H1 (cell line): ENCODE measurements at regions not wholly inside any gene's neighbourhood (a gene's known extent, or its start where the extent isn't known, plus 50 kb on each side); places are given as distances from the start of the nearest gene placed in this dataset.

Experiments
- CTCF ChIA-PET: fragments of 300-600 bp; sonication (Branson Sonifier 250); formaldehyde crosslinking; loops from one replicate; lab custom pipeline; 2021; ENCODE audit not compliant: partially characterized antibody; lab: Charles Lee
- POLR2A ChIA-PET: fragments of 300-600 bp; sonication (Branson Sonifier 250); formaldehyde crosslinking; loops from one replicate; lab custom pipeline; 2021; ENCODE audit warnings: inconsistent platforms; ENCODE audit not compliant: partially characterized antibody; lab: Charles Lee
- DNase-seq, 2 experiments: peaks; one replicate each; pipeline versions ENCODE4 v3.0.0 to v3.0.0-alpha.2; 2010 to 2022; ENCODE audit warnings: low spot score in 2 of 2, low read depth in 1 of 2, mixed read lengths in 1 of 2
- FAIRE-seq: peaks from 2 replicates; lab custom pipeline; 2011; peaks lifted over from hg19 to GRCh38; lab: Jason Lieb, UNC
- H2AFZ ChIP-seq: 2 replicates; pipeline ENCODE4 v1.8.1; 2012; ENCODE audit warnings: low read length, inconsistent platforms
- H2AK5ac ChIP-seq: 2 replicates; pipeline ENCODE4 v1.6.1; 2013; ENCODE audit warnings: low read depth, low read length
- H2BK120ac ChIP-seq: replicated peaks from 2 replicates; pipeline ENCODE3; 2013; ENCODE audit warnings: low read depth, low read length, inconsistent platforms
- H2BK12ac ChIP-seq: 2 replicates; pipeline ENCODE4 v1.6.1; 2013; ENCODE audit warnings: low read depth, low read length
- H2BK15ac ChIP-seq: 2 replicates; pipeline ENCODE4 v1.6.1; 2013; ENCODE audit warnings: low read length
- H2BK20ac ChIP-seq: 2 replicates; pipeline ENCODE4 v1.6.1; 2013; ENCODE audit warnings: low read length
- H2BK5ac ChIP-seq: 2 replicates; pipeline ENCODE4 v1.6.1; 2013; ENCODE audit warnings: low read depth, low read length
- H3K14ac ChIP-seq: 2 replicates; pipeline ENCODE4 v1.6.1; 2013; ENCODE audit warnings: inconsistent platforms; ENCODE audit not compliant: insufficient read length
- H3K18ac ChIP-seq: 2 replicates; pipeline ENCODE4 v1.6.1; 2013; ENCODE audit warnings: low read length; ENCODE audit errors: extremely low read depth
- H3K23ac ChIP-seq: 2 replicates; pipeline ENCODE4 v1.6.1; 2013; ENCODE audit warnings: inconsistent platforms; ENCODE audit not compliant: insufficient read length
- H3K23me2 ChIP-seq: 2 replicates; pipeline ENCODE4 v1.6.1; 2013; ENCODE audit warnings: low read depth, low read length
- H3K27ac ChIP-seq: 2 replicates; pipeline ENCODE4 v1.6.1; 2011; ENCODE audit warnings: low read depth, low read length, inconsistent platforms
- H3K27me3 ChIP-seq, 4 experiments: replicated peaks in 1 of 4; 1 replicate in 1 of 4; 2 replicates in 3 of 4; pipeline versions ENCODE4 v1.6.1 to v1.8.1; 2011 to 2013; ENCODE audit warnings: low read length in 3 of 4, mild to moderate bottlenecking in 3 of 4, inconsistent platforms in 2 of 4, mixed read lengths in 2 of 4, moderate library complexity in 1 of 4; ENCODE audit not compliant: control insufficient read depth in 3 of 4, insufficient read depth in 3 of 4; ENCODE audit errors: extremely low read depth in 1 of 4
- H3K36me3 ChIP-seq, 4 experiments: 2 replicates each; pipeline versions ENCODE4 v1.6.1 to v1.8.1; 2011 to 2013; ENCODE audit warnings: mild to moderate bottlenecking in 4 of 4, low read length in 3 of 4, moderate library complexity in 2 of 4, control low read depth in 1 of 4, inconsistent platforms in 1 of 4; ENCODE audit not compliant: insufficient read depth in 4 of 4, control insufficient read depth in 2 of 4
- H3K4ac ChIP-seq: replicated peaks from 2 replicates; pipeline ENCODE3; 2013; ENCODE audit warnings: low read length, low read depth, mixed read lengths, inconsistent platforms; ENCODE audit not compliant: insufficient read length
- H3K4me1 ChIP-seq, 4 experiments: replicated peaks in 1 of 4; 1 replicate in 1 of 4; 2 replicates in 3 of 4; pipeline versions ENCODE4 v1.6.1 to v1.8.1; 2011 to 2013; ENCODE audit warnings: low read length in 3 of 4, inconsistent platforms in 2 of 4, mixed read lengths in 1 of 4; ENCODE audit not compliant: insufficient read depth in 4 of 4, control insufficient read depth in 3 of 4
- H3K4me2 ChIP-seq, 2 experiments: 2 replicates each; pipeline versions ENCODE4 v1.6.1 to v1.8.1; 2011 to 2013; ENCODE audit warnings: low read depth in 2 of 2, low read length in 2 of 2, control low read depth in 1 of 2, inconsistent platforms in 1 of 2, mild to moderate bottlenecking in 1 of 2; ENCODE audit not compliant: insufficient read depth in 1 of 2
- H3K4me3 ChIP-seq, 4 experiments: fragments of 200-600, 300-600 bp in 1 of 4; sonication (generic), shearing (Covaris generic), sonication (Bioruptor Twin) in 1 of 4; 2 replicates each; pipeline versions ENCODE4 v1.5.1 to v1.8.1; 2011 to 2016; ENCODE audit warnings: low read length in 4 of 4, low read depth in 3 of 4, control low read depth in 2 of 4, inconsistent platforms in 2 of 4, mild to moderate bottlenecking in 2 of 4, mixed read lengths in 1 of 4, moderate library complexity in 1 of 4; ENCODE audit not compliant: insufficient read depth in 2 of 4; ENCODE audit errors: extremely low read depth in 1 of 4
- H3K56ac ChIP-seq: replicated peaks from 2 replicates; pipeline ENCODE3; 2013; ENCODE audit warnings: low read depth, mild to moderate bottlenecking, mixed read lengths, low read length, inconsistent platforms; ENCODE audit not compliant: insufficient read length
- H3K79me1 ChIP-seq: 2 replicates; pipeline ENCODE4 v1.6.1; 2013; ENCODE audit warnings: low read depth, low read length, control low read depth
- H3K79me2 ChIP-seq, 2 experiments: 2 replicates each; pipeline versions ENCODE4 v1.6.1 to v1.8.1; 2012 to 2013; ENCODE audit warnings: low read length in 2 of 2, mild to moderate bottlenecking in 2 of 2, inconsistent platforms in 1 of 2; ENCODE audit not compliant: insufficient read depth in 2 of 2, control insufficient read depth in 1 of 2
- H3K9ac ChIP-seq, 4 experiments: replicated peaks in 1 of 4; 1 replicate in 1 of 4; 2 replicates in 3 of 4; pipeline versions ENCODE4 v1.6.1 to v1.8.1; 2011 to 2013; ENCODE audit warnings: low read depth in 3 of 4, low read length in 3 of 4, control low read depth in 2 of 4, mild to moderate bottlenecking in 2 of 4, moderate library complexity in 2 of 4, inconsistent platforms in 1 of 4; ENCODE audit errors: extremely low read depth in 1 of 4
- H3K9me3 ChIP-seq, 2 experiments: 2 replicates each; pipeline versions ENCODE4 v1.6.1 to v1.8.1; 2012 to 2013; ENCODE audit warnings: mild to moderate bottlenecking in 2 of 2, moderate library complexity in 2 of 2, control low read depth in 1 of 2, inconsistent platforms in 1 of 2, low read depth in 1 of 2, low read length in 1 of 2, mixed read lengths in 1 of 2; ENCODE audit not compliant: insufficient read depth in 2 of 2
- H4K20me1 ChIP-seq, 2 experiments: replicated peaks in 1 of 2; 2 replicates each; pipeline versions ENCODE3 to v1.8.1; 2011 to 2013; ENCODE audit warnings: inconsistent platforms in 2 of 2, low read length in 2 of 2, mild to moderate bottlenecking in 1 of 2; ENCODE audit not compliant: insufficient read depth in 2 of 2, control insufficient read depth in 1 of 2
- H4K5ac ChIP-seq: 2 replicates; pipeline ENCODE4 v1.6.1; 2013; ENCODE audit warnings: low read length, low read depth, mixed read lengths, inconsistent platforms; ENCODE audit not compliant: insufficient read length
- H4K8ac ChIP-seq: 2 replicates; pipeline ENCODE4 v1.8.0; 2013; ENCODE audit warnings: mild to moderate bottlenecking, moderate library complexity, low read length, inconsistent platforms; ENCODE audit not compliant: insufficient read depth; ENCODE audit errors: extremely low read depth
- H4K91ac ChIP-seq: replicated peaks from 2 replicates; pipeline ENCODE3; 2013; ENCODE audit warnings: low read length, mixed read lengths, inconsistent platforms; ENCODE audit not compliant: insufficient read length
- SUZ12 ChIP-seq: fragments of 200-600 bp; sonication (generic); IDR thresholded peaks from 2 replicates; pipeline ENCODE4 v1.6.1; 2012; ENCODE audit warnings: mild to moderate bottlenecking, inconsistent platforms, low read length, moderate library complexity, mixed read lengths
- WGBS, 2 experiments: shearing (Covaris generic) in 1 of 2; methylation state at CpG; one replicate each; pipeline versions ENCODE4 v1.1.6 to v1.1.7; 2013 to 2015; ENCODE audit warnings: low lambda C conversion rate in 2 of 2, mixed read lengths in 2 of 2, inconsistent platforms in 1 of 2, low coverage in 1 of 2, missing lambda C conversion rate in 1 of 2; ENCODE audit not compliant: insufficient replicate concordance in 2 of 2, insufficient coverage in 1 of 2, insufficient read length in 1 of 2; ENCODE audit errors: extremely low coverage in 1 of 2, missing lambda C conversion rate in 1 of 2; 5-methylcytosine and 5-hydroxymethylcytosine counted together

DNA sequence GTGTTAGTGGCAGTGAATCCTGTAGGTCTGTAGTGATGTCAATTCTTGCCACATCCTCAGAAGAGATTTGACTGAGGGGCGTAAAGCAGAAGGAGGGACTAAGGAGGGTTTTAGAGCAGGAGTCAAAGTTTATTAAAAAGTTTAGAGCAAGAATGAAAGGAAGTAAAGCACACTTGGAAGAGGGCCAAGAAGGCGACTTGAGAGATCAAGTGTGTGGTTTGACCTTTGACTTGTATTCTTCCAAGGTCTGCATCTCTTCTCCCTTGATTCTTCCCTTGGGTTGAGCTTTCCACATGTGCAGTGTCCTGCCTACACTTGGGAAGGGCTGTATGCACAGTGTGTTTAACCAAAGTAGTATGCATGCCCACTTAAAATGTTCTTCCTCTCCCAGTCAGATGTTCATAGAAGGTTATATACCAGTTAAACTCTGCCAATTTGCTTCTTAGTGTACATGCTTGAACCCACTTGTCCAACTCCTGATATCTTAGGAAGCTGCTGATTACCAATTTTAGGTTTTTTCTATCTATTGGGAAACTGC, 627.6 kb downstream of the MMUT start:
- Histone ChIP-seq H3K4ac (no peak overlapping the region), H2BK12ac (no peak overlapping the region), H3K79me1 (no peaks in the 10 kb centered on the region), H3K4me3 (no peak overlapping the region), H3K14ac (no peak overlapping the region), H3K56ac (no peak overlapping the region), H4K5ac (no peak overlapping the region), H3K27ac (no peak overlapping the region), H2BK5ac (no peak overlapping the region), H3K36me3 (no peaks in the 10 kb centered on the region), H4K8ac (no peak overlapping the region), H3K9me3 (0 out of 4 replicates have a peak, but pooled peaks cover 0 to 2% of the 10 kb centered on the region in 2 experiments), H4K91ac (no peak overlapping the region), H3K27me3 (no peaks in the 10 kb centered on the region), H2BK15ac (no peak overlapping the region), H2AK5ac (no peak overlapping the region), H3K18ac (no peak overlapping the region), H4K20me1 (no peaks in the 10 kb centered on the region), H3K9ac (no peak overlapping the region), H2BK20ac (no peak overlapping the region), H2BK120ac (no peak overlapping the region), H3K23me2 (no peaks in the 10 kb centered on the region), H3K79me2 (no peaks in the 10 kb centered on the region), H3K23ac (no peak overlapping the region), H2AFZ (no peak overlapping the region), H3K4me1 (peaks cover 0 to 2% (median 0%) of the 10 kb centered on the region in 4 experiments; a peak in 1 of 7 replicates), H3K4me2 (no peak overlapping the region)
- ChIA-PET POLR2A (no interaction called here), CTCF (interaction anchor here (0.5 to 1.3 kb wide), 2 partner anchors 94 to 260 kb away, joined by 3 to 4 read pairs; no protein-coding TSS in a partner anchor)
- FAIRE-seq (no peak), DNase-seq (no peak)
- 98% methylated on average over 2 of the region's 2 CpGs; no CpG with 5 or more reads in 1 of the 2 experiments for WGBS, 2 experiments
- TF ChIP-seq SUZ12, result no peak
